ENCODE measurements at regions not wholly inside any gene's neighbourhood (a gene's known extent, or its start where the extent isn't known, plus 50 kb on each side); places are given as distances from the start of the nearest gene placed in this dataset.

GRCh38 chr2:150109028-150109427 lies 378.4 kb downstream of the RND3 start:
- FAIRE-seq, result no peak
- Histone ChIP-seq H3K36me3 (ENCODE audit: control insufficient read depth in 2 of 2, extremely low read depth in 1 of 2, insufficient read depth in 2 of 2, low read length in 2 of 2) (no peaks in the 10 kb centered on the region), H3K4me2 (ENCODE audit: insufficient read depth, low read length) (no peak overlapping the region), H4K20me1 (replicated peaks; ENCODE audit: control insufficient read depth, extremely low read depth, insufficient read depth, low read length) (no peaks in the 10 kb centered on the region), H3K4me1 (ENCODE audit: control insufficient read depth, extremely low read depth, insufficient read depth, low read length) (no peaks in the 10 kb centered on the region), H3K9me1 (replicated peaks; ENCODE audit: control insufficient read depth, extremely low read depth, insufficient read depth, low read length) (no peaks in the 10 kb centered on the region), H3K4me3 (replicated peaks in 1 of 3; ENCODE audit: insufficient read depth in 1 of 3, low read depth in 1 of 3, low read length in 3 of 3) (no peak overlapping the region), H3K27me3 (ENCODE audit: control insufficient read depth in 2 of 2, insufficient read depth in 2 of 2, low read length in 2 of 2) (no peaks in the 10 kb centered on the region), H3K79me2 (ENCODE audit: control insufficient read depth, insufficient read depth, low read length) (no peaks in the 10 kb centered on the region), H3K9ac (replicated peaks; ENCODE audit: extremely low read depth, insufficient read depth, low read length) (no peak overlapping the region), H3K27ac (ENCODE audit: insufficient read depth, low read depth, low read length) (no peak overlapping the region), H3K9me3 (replicated peaks; ENCODE audit: control insufficient read depth, insufficient read depth, low read length) (no peaks in the 10 kb centered on the region), H2AFZ (ENCODE audit: low read depth, low read length) (no peak overlapping the region)
- TF ChIP-seq FOS (IDR thresholded peaks at IDR 0.05; ENCODE audit: borderline replicate concordance, insufficient read depth, low read length) (no peak), POLR2AphosphoS5 (IDR thresholded peaks at IDR 0.05; ENCODE audit: insufficient read depth, low read depth, low read length) (no peak), GATA2 (IDR thresholded peaks at IDR 0.05; ENCODE audit: insufficient read depth, insufficient read length, low read depth, low read length) (no peak), POLR2A (IDR thresholded peaks at IDR 0.05; ENCODE audit: low read depth, low read length) (no peak), MYC (IDR thresholded peaks at IDR 0.05; ENCODE audit: low read depth, low read length) (no peak), EZH2 (IDR thresholded peaks at IDR 0.05; ENCODE audit: borderline replicate concordance, low read depth, low read length, severe bottlenecking) (no peak), JUN (IDR thresholded peaks at IDR 0.05; ENCODE audit: borderline replicate concordance, insufficient read depth, insufficient read length, low read depth) (no peak)
- TF ChIP-seq, protein P1, sequence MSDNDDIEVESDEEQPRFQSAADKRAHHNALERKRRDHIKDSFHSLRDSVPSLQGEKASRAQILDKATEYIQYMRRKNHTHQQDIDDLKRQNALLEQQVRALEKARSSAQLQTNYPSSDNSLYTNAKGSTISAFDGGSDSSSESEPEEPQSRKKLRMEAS (IDR thresholded peaks at IDR 0.05; ENCODE audit: insufficient read depth, insufficient read length), result no peak
- TF ChIP-seq, protein P2, sequence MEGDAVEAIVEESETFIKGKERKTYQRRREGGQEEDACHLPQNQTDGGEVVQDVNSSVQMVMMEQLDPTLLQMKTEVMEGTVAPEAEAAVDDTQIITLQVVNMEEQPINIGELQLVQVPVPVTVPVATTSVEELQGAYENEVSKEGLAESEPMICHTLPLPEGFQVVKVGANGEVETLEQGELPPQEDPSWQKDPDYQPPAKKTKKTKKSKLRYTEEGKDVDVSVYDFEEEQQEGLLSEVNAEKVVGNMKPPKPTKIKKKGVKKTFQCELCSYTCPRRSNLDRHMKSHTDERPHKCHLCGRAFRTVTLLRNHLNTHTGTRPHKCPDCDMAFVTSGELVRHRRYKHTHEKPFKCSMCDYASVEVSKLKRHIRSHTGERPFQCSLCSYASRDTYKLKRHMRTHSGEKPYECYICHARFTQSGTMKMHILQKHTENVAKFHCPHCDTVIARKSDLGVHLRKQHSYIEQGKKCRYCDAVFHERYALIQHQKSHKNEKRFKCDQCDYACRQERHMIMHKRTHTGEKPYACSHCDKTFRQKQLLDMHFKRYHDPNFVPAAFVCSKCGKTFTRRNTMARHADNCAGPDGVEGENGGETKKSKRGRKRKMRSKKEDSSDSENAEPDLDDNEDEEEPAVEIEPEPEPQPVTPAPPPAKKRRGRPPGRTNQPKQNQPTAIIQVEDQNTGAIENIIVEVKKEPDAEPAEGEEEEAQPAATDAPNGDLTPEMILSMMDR (IDR thresholded peaks at IDR 0.05; ENCODE audit: extremely low read depth in 1 of 2, insufficient read depth in 1 of 2, low read depth in 1 of 2, low read length in 2 of 2), result no peak
- no peak for DNase-seq (ENCODE audit: low read depth, low spot score)
- dilution Hi-C loops (cut with MboI; ENCODE audit: extremely low pct_ligation_motif_present, low sequenced_read_pairs) (no loop called here), intact Hi-C loops (cut with micrococcal nuclease) (no loop called here)
- ChIA-PET CTCF (interaction anchor here (1.0 kb wide), 1 partner anchor 19 kb away, joined by 3 read pairs; no protein-coding TSS in a partner anchor), POLR2A (no interaction called here)
- BruUV-seq (replicated peaks), result no TSS peak
